ENCODE measurements at regions not wholly inside any gene's neighbourhood (a gene's known extent, or its start where the extent isn't known, plus 50 kb on each side); places are given as distances from the start of the nearest gene placed in this dataset.

DNA sequence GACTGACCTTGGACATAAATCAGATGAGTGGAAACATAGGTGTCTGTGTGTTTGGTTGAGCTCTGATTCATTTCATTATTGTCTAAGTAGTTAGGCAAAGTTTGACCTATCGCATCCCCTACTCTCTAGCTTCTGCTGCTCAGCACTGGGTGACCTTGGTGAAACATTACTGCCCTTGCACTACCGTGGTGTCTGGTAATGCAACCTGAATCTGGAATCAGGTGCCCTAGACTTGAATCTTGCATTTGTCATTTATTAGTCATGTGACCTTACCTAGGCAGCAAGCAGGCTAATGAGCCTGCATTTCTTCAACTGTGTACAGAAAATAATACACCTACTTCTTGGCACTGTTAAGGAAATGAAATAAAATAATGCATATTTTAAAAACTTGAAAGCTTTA lies 242.3 kb upstream of the BLID start:
- WGBS (ENCODE audit: insufficient coverage, low coverage, missing lambda C conversion rate) = 0% methylated on average over 2 of the region's 2 CpGs
- TF ChIP-seq NCOA6 (IDR thresholded peaks at IDR 0.05) (no peak), MCM3 (IDR thresholded peaks at IDR 0.05) (no peak)
- TF ChIP-seq, protein P1, sequence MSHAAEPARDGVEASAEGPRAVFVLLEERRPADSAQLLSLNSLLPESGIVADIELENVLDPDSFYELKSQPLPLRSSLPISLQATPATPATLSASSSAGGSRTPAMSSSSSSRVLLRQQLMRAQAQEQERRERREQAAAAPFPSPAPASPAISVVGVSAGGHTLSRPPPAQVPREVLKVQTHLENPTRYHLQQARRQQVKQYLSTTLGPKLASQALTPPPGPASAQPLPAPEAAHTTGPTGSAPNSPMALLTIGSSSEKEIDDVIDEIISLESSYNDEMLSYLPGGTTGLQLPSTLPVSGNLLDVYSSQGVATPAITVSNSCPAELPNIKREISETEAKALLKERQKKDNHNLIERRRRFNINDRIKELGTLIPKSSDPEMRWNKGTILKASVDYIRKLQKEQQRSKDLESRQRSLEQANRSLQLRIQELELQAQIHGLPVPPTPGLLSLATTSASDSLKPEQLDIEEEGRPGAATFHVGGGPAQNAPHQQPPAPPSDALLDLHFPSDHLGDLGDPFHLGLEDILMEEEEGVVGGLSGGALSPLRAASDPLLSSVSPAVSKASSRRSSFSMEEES (CRISPR knock-in tag; IDR thresholded peaks at IDR 0.05) = peak; percentile 49
- no peak overlapping the region for H3K4me3 ChIP-seq
- H3K36me3 ChIP-seq (ENCODE audit: control insufficient read depth, insufficient read depth, low read length) = no peaks in the 10 kb centered on the region
- BruUV-seq (replicated peaks) = no TSS peak
- H3K4me2 ChIP-seq (ENCODE audit: insufficient read depth, low read length) = no peak overlapping the region
- no peak overlapping the region for H3K27ac ChIP-seq (ENCODE audit: extremely low read depth, low read depth, low read length)
- in situ Hi-C loops (cut with MboI) = no loop called here
- no peaks in the 10 kb centered on the region for H3K9me3 ChIP-seq (replicated peaks; ENCODE audit: control insufficient read depth, insufficient read depth, low read depth, low read length)
- FAIRE-seq (no peak), DNase-seq (ENCODE audit: extremely low read depth in 1 of 4, low spot score in 3 of 4) (no peak), ATAC-seq (no peak)
- ChIA-PET CTCF (ENCODE audit: low intra/inter-chr PET ratio) (no interaction called here), POLR2A (no interaction called here)
- H3K27me3 ChIP-seq (ENCODE audit: control insufficient read depth in 2 of 2, insufficient read depth in 2 of 2, low read length in 2 of 2) = no peaks in the 10 kb centered on the region
- H3K9ac ChIP-seq (ENCODE audit: insufficient read depth in 1 of 2, low read depth in 2 of 2, low read length in 2 of 2) = no peak overlapping the region
- H4K20me1 ChIP-seq (replicated peaks; ENCODE audit: control insufficient read depth, insufficient read depth, low read length) = no peaks in the 10 kb centered on the region
- H3K4me1 ChIP-seq (replicated peaks in 1 of 2; ENCODE audit: control insufficient read depth in 2 of 2, insufficient read depth in 2 of 2, low read length in 2 of 2) = no peaks in the 10 kb centered on the region
- no peaks in the 10 kb centered on the region for H3K79me2 ChIP-seq (ENCODE audit: control insufficient read depth, insufficient read depth, low read length)
- intact Hi-C loops (cut with micrococcal nuclease) = no loop called here
- H2AFZ ChIP-seq (ENCODE audit: low read depth, low read length) = no peak overlapping the region
- no peaks in the 10 kb centered on the region for H3K9me1 ChIP-seq (ENCODE audit: control insufficient read depth, insufficient read depth, low read length)

DNA sequence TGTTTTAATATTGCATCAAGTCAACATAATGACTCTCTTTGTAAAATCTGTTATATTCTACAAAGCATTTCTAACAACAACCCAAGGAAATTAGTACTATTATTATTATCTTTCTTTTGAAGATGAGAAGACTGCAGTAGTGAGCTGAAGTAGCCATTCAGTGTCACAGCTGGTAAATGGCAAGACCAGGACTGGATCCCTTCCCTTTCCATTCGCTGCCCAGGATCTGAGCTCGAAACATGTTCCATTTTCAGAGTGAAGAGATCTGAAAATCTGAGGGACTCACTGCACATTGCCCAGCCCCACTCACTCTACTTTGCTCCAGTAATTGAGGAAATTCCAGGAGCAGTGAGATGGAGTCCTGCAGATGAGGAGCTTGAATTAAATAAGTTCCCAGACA lies 240.0 kb upstream of the BLID start:
- H3K9me1 ChIP-seq (ENCODE audit: control insufficient read depth, insufficient read depth, low read length) = no peaks in the 10 kb centered on the region
- H3K9me3 ChIP-seq (replicated peaks; ENCODE audit: control insufficient read depth, insufficient read depth, low read depth, low read length) = no peaks in the 10 kb centered on the region
- POLR2A ChIA-PET = no interaction called here
- H4K20me1 ChIP-seq (replicated peaks; ENCODE audit: control insufficient read depth, insufficient read depth, low read length) = no peaks in the 10 kb centered on the region
- in situ Hi-C loops (cut with MboI) = no loop called here
- no peak for TF ChIP-seq ZNF785 (CRISPR knock-in tag; IDR thresholded peaks at IDR 0.05)
- TF ChIP-seq SMC3 (conservative IDR thresholded peaks at IDR 0.05; ENCODE audit: insufficient read depth, low read depth, low read length) = no peak
- no peak for TF ChIP-seq RHOXF2B (CRISPR knock-in tag; conservative IDR thresholded peaks at IDR 0.05)
- TF ChIP-seq, protein P2, sequence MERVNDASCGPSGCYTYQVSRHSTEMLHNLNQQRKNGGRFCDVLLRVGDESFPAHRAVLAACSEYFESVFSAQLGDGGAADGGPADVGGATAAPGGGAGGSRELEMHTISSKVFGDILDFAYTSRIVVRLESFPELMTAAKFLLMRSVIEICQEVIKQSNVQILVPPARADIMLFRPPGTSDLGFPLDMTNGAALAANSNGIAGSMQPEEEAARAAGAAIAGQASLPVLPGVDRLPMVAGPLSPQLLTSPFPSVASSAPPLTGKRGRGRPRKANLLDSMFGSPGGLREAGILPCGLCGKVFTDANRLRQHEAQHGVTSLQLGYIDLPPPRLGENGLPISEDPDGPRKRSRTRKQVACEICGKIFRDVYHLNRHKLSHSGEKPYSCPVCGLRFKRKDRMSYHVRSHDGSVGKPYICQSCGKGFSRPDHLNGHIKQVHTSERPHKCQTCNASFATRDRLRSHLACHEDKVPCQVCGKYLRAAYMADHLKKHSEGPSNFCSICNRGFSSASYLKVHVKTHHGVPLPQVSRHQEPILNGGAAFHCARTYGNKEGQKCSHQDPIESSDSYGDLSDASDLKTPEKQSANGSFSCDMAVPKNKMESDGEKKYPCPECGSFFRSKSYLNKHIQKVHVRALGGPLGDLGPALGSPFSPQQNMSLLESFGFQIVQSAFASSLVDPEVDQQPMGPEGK (CRISPR knock-in tag; IDR thresholded peaks at IDR 0.05; ENCODE audit: borderline replicate concordance) = no peak
- H3K4me3 ChIP-seq = no peak overlapping the region
- H3K4me1 ChIP-seq (replicated peaks in 1 of 2; ENCODE audit: control insufficient read depth in 2 of 2, insufficient read depth in 2 of 2, low read length in 2 of 2) = no peaks in the 10 kb centered on the region
- H3K36me3 ChIP-seq (ENCODE audit: control insufficient read depth, insufficient read depth, low read length) = no peaks in the 10 kb centered on the region
- H3K27ac ChIP-seq (ENCODE audit: extremely low read depth, low read depth, low read length) = no peak overlapping the region
- H3K79me2 ChIP-seq (ENCODE audit: control insufficient read depth, insufficient read depth, low read length) = no peaks in the 10 kb centered on the region
- no TSS peak for BruUV-seq (replicated peaks)
- ATAC-seq (no peak), DNase-seq (ENCODE audit: extremely low read depth in 1 of 4, low spot score in 3 of 4) (no peak), FAIRE-seq (no peak)
- H3K27me3 ChIP-seq (ENCODE audit: control insufficient read depth in 2 of 2, insufficient read depth in 2 of 2, low read length in 2 of 2) = no peaks in the 10 kb centered on the region
- WGBS (ENCODE audit: insufficient coverage, low coverage, missing lambda C conversion rate) = 0% methylated on average over 2 of the region's 2 CpGs
- no peak overlapping the region for H3K4me2 ChIP-seq (ENCODE audit: insufficient read depth, low read length)
- intact Hi-C loops (cut with micrococcal nuclease) = no loop called here
- H2AFZ ChIP-seq (ENCODE audit: low read depth, low read length) = no peak overlapping the region
- H3K9ac ChIP-seq (ENCODE audit: insufficient read depth in 1 of 2, low read depth in 2 of 2, low read length in 2 of 2) = no peak overlapping the region
- CTCF ChIA-PET (ENCODE audit: low intra/inter-chr PET ratio) = no interaction called here

Data from K562 (cell line).